K562 (cell line): ENCODE measurements at regions not wholly inside any gene's neighbourhood (a gene's known extent, or its start where the extent isn't known, plus 50 kb on each side); places are given as distances from the start of the nearest gene placed in this dataset.
"Not testable (repeated sequence)": the region's sequence is repeated elsewhere in the genome, so short reads cannot be mapped to it uniquely, and the experiment has no call there.

Experiments used
- ATAC-seq: fragments of 200-7000 bp; cut with Tn5 transposase; 3 replicates; pipeline ENCODE4 v1.9.1; 2020; ENCODE audit warnings: moderate library complexity
- BruUV-seq: library from RNA; stranded (reverse); fragments of 400-500 nt; replicated peaks from 2 replicates; lab custom pipeline; 2021; lab: Mats Ljungman, UMichigan
- CTCF ChIA-PET: fragments of 300-600 bp; formaldehyde crosslinking; extraction: SDS; loops from one replicate; lab custom pipeline; 2021; ENCODE audit warnings: low intra/inter-chr PET ratio; lab: Yijun Ruan, JAX
- POLR2A ChIA-PET: fragments of 300-600, 350-650 bp; sonication (Branson Sonifier 250); formaldehyde crosslinking; extraction: SDS; loops from one replicate; lab custom pipeline; 2021; ENCODE audit warnings: antibody characterized with exemption, inconsistent platforms; lab: Yijun Ruan, JAX
- DNase-seq, 4 experiments: peaks; one replicate each; pipeline versions ENCODE4 v3.0.0 to v3.0.0-alpha.2; 2011 to 2018; ENCODE audit warnings: low spot score in 3 of 4, mixed read lengths in 3 of 4; ENCODE audit errors: extremely low read depth in 1 of 4
- FAIRE-seq: peaks from 2 replicates; lab custom pipeline; 2011; peaks lifted over from hg19 to GRCh38; lab: Jason Lieb, UNC
- H2AFZ ChIP-seq: 2 replicates; pipeline ENCODE4 v1.6.0; 2011; ENCODE audit warnings: low read depth, low read length, control low read depth, inconsistent platforms
- H3K27ac ChIP-seq: fragments of 200-600 bp; 3 replicates; pipeline ENCODE4 v1.8.0; 2011; ENCODE audit warnings: low read depth, mild to moderate bottlenecking, control low read depth, inconsistent platforms, low read length, moderate library complexity, mixed read lengths; ENCODE audit errors: extremely low read depth
- H3K27me3 ChIP-seq, 2 experiments: fragments of 300-600 bp in 1 of 2; 2 replicates in 1 of 2; 3 replicates in 1 of 2; pipeline versions ENCODE4 v1.6.0 to v1.8.0; 2011; ENCODE audit warnings: inconsistent platforms in 2 of 2, low read length in 2 of 2, mild to moderate bottlenecking in 1 of 2, mixed read lengths in 1 of 2, moderate library complexity in 1 of 2; ENCODE audit not compliant: control insufficient read depth in 2 of 2, insufficient read depth in 2 of 2
- H3K36me3 ChIP-seq: fragments of 300-600 bp; 3 replicates; pipeline ENCODE4 v1.8.0; 2011; ENCODE audit warnings: mild to moderate bottlenecking, low read length, inconsistent platforms; ENCODE audit not compliant: control insufficient read depth, insufficient read depth
- H3K4me1 ChIP-seq, 2 experiments: fragments of 200-600 bp in 1 of 2; replicated peaks in 1 of 2; 2 replicates in 1 of 2; 3 replicates in 1 of 2; pipeline versions ENCODE4 v1.5.1 to v1.8.0; 2011; ENCODE audit warnings: inconsistent platforms in 2 of 2, low read length in 2 of 2, mild to moderate bottlenecking in 1 of 2, mixed read lengths in 1 of 2, moderate library complexity in 1 of 2; ENCODE audit not compliant: control insufficient read depth in 2 of 2, insufficient read depth in 2 of 2
- H3K4me2 ChIP-seq: 2 replicates; pipeline ENCODE4 v1.6.1; 2011; ENCODE audit warnings: low read length, control low read depth, inconsistent platforms, mixed read lengths; ENCODE audit not compliant: insufficient read depth
- H3K4me3 ChIP-seq: fragments of 200-600 bp; sonication (generic), shearing (Covaris generic); 2 replicates; pipeline ENCODE4 v1.5.1; 2016; ENCODE audit warnings: control low read depth, inconsistent platforms
- H3K79me2 ChIP-seq: fragments of 200-600 bp; 3 replicates; pipeline ENCODE4 v1.8.0; 2011; ENCODE audit warnings: low read length, inconsistent platforms; ENCODE audit not compliant: control insufficient read depth, insufficient read depth
- H3K9ac ChIP-seq, 2 experiments: 2 replicates each; pipeline versions ENCODE4 v1.6.0 to v1.6.1; 2011; ENCODE audit warnings: low read depth in 2 of 2, low read length in 2 of 2, control low read depth in 1 of 2, inconsistent platforms in 1 of 2, mild to moderate bottlenecking in 1 of 2, mixed read lengths in 1 of 2; ENCODE audit not compliant: insufficient read depth in 1 of 2
- H3K9me1 ChIP-seq: one replicate; pipeline ENCODE4 v1.6.0; 2011; ENCODE audit warnings: inconsistent platforms, mild to moderate bottlenecking, low read length, moderate library complexity; ENCODE audit not compliant: control insufficient read depth, insufficient read depth
- H3K9me3 ChIP-seq: replicated peaks from 2 replicates; pipeline ENCODE4 v1.5.1; 2011; ENCODE audit warnings: low read depth, low read length, inconsistent platforms; ENCODE audit not compliant: control insufficient read depth, insufficient read depth
- H4K20me1 ChIP-seq: replicated peaks from 2 replicates; pipeline ENCODE4 v1.6.1; 2011; ENCODE audit warnings: low read length, inconsistent platforms, mixed read lengths; ENCODE audit not compliant: control insufficient read depth, insufficient read depth
- EP400 ChIP-seq: fragments of 450-650 bp; IDR thresholded peaks from 2 replicates; pipeline ENCODE4 v1.6.1; 2017; ENCODE audit warnings: antibody characterized with exemption, mild to moderate bottlenecking, moderate library complexity
- KDM5B ChIP-seq: fragments of 200-600 bp; sonication (generic); IDR thresholded peaks from 2 replicates; pipeline ENCODE4 v1.6.1; 2012; ENCODE audit warnings: low read depth, mild to moderate bottlenecking, moderate library complexity, low read length, control low read depth, inconsistent platforms; ENCODE audit not compliant: insufficient replicate concordance
- MCM2 ChIP-seq: fragments of 450-650 bp; IDR thresholded peaks from 2 replicates; pipeline ENCODE4 v1.6.1; 2017; ENCODE audit warnings: low read depth, mild to moderate bottlenecking
- NR2F6 ChIP-seq: fragments of 450-650 bp; formaldehyde crosslinking; IDR thresholded peaks from 2 replicates; pipeline ENCODE4 v1.4.0; 2020; ENCODE audit warnings: mild to moderate bottlenecking
- PML ChIP-seq: IDR thresholded peaks from 2 replicates; pipeline ENCODE4 v1.6.1; 2012; ENCODE audit warnings: low read length, inconsistent platforms
- STAG1 ChIP-seq: sonication (generic); formaldehyde crosslinking; IDR thresholded peaks from 2 replicates; pipeline ENCODE4 v1.5.0; 2020; ENCODE audit warnings: missing genetic modification reagents, borderline replicate concordance
- ZNF217 ChIP-seq: sonication (generic); formaldehyde crosslinking; IDR thresholded peaks from 2 replicates; pipeline ENCODE4 v1.8.0; 2022; ENCODE audit warnings: mild to moderate bottlenecking, missing genetic modification reagents
- ZNF436 ChIP-seq: fragments of 250-450, 450-650 bp; sonication (Bioruptor Pico); formaldehyde crosslinking; IDR thresholded peaks from 2 replicates; pipeline ENCODE4 v1.7.0; 2020; ENCODE audit warnings: mild to moderate bottlenecking
- ZNF644 ChIP-seq: fragments of 200-800 bp; sonication (Bioruptor generic); IDR thresholded peaks from 2 replicates; pipeline ENCODE4 v1.6.1; 2016; ENCODE audit warnings: low read depth, missing genetic modification characterization, missing compliant biosample characterization
- ZNF717 ChIP-seq: fragments of 250-450 bp; sonication (Bioruptor Pico); IDR thresholded peaks from 2 replicates; pipeline ENCODE4 v1.5.0; 2021
- WGBS: fragments of 100-300 bp; shearing (Covaris generic); methylation state at CpG from one replicate; pipeline ENCODE4 v1.1.6; 2016; ENCODE audit warnings: low coverage, mixed read lengths; ENCODE audit not compliant: insufficient coverage; ENCODE audit errors: missing lambda C conversion rate; 5-methylcytosine and 5-hydroxymethylcytosine counted together
- in situ Hi-C: fragments of 300-500 bp; cut with MboI; formaldehyde crosslinking; loops from 4 replicates; pipeline ENCODE4 v1.15.0; 2018; ENCODE audit warnings: inconsistent platforms, mixed read lengths
- intact Hi-C: fragments of 100-400 bp; cut with micrococcal nuclease; formaldehyde crosslinking; loops from 2 replicates; pipeline ENCODE4 v1.14.2; 2022
- TF ChIP-seq, protein P1 (sequence below), 2 experiments: IDR thresholded peaks in 1 of 2; conservative IDR thresholded peaks in 1 of 2; 2 replicates each; pipeline ENCODE4 v1.6.1; 2016; ENCODE audit warnings: low read depth in 2 of 2, mild to moderate bottlenecking in 1 of 2, missing compliant biosample characterization in 1 of 2, missing genetic modification characterization in 1 of 2, moderate library complexity in 1 of 2

DNA sequence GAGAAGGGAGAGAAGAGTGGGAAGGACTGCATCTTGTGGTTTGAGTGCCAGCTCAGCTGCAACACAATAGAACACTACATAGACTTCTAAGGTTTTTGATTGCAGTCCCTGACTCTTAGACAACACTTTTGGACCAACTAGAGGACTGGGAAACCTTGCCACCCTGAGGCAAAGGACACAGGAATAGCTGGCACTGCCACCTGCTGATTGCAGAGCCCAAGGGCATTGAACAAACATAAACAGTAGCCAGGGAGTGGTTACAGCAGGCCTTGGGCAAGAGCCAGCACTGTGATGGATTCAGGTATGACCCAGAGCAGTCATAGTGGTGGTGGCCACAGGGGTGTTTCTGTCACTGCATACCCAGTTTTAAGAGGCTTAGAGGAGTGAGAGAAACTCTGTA, 72.5 kb upstream of the CXorf51A start (continued):
- TF ChIP-seq MCM2 (no peak), KDM5B (no peak), PML (no peak)

DNA sequence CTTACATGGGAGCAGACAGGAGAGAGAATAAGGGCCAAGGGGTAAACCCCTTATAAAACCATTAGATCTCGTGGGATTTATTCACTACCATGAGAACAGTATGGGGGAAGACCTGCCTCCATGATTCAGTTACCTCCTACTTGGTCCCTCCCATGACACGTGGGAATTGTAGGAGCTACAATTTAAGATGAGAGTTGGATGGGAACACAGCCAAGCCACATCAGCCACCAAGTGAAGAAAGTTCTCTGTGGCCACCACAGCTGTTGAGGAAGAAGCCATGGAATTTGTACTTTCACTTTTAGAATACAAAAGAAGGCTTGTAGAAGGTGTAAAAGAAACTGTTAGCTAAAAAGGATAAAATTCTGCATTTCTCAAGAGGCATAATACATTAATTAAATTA, 67.0 kb upstream of the CXorf51A start:
- H2AFZ ChIP-seq = no peak overlapping the region
- H4K20me1 ChIP-seq = no peaks in the 10 kb centered on the region
- in situ Hi-C loops = no loop called here
- no peaks in the 10 kb centered on the region for H3K27me3 ChIP-seq
- no peaks in the 10 kb centered on the region for H3K9me3 ChIP-seq
- ATAC-seq (no peak), FAIRE-seq (no peak), DNase-seq (no peak)
- H3K4me3 ChIP-seq = no peak overlapping the region
- TF ChIP-seq EP400 (no peak), ZNF217 (CRISPR knock-in tag) (no peak), ZNF644 (tag) (no peak), ZNF436 (no peak), STAG1 (CRISPR knock-in tag) (no peak), NR2F6 (CRISPR knock-in tag) (no peak), ZNF717 (CRISPR knock-in tag) (no peak)
- TF ChIP-seq, protein P1, sequence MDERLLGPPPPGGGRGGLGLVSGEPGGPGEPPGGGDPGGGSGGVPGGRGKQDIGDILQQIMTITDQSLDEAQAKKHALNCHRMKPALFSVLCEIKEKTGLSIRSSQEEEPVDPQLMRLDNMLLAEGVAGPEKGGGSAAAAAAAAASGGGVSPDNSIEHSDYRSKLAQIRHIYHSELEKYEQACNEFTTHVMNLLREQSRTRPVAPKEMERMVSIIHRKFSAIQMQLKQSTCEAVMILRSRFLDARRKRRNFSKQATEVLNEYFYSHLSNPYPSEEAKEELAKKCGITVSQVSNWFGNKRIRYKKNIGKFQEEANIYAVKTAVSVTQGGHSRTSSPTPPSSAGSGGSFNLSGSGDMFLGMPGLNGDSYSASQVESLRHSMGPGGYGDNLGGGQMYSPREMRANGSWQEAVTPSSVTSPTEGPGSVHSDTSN (CRISPR knock-in tag; IDR thresholded peaks at IDR 0.05; ENCODE audit: low read depth) = no peak
- TF ChIP-seq, protein P1 (tag; conservative IDR thresholded peaks at IDR 0.05; ENCODE audit: low read depth) = no peak
- CTCF ChIA-PET = no interaction called here
- no peaks in the 10 kb centered on the region for H3K9me1 ChIP-seq
- POLR2A ChIA-PET = no interaction called here
- no peaks in the 10 kb centered on the region for H3K36me3 ChIP-seq
- no peaks in the 10 kb centered on the region for H3K4me1 ChIP-seq
- H3K27ac ChIP-seq = no peak overlapping the region
- BruUV-seq = no TSS peak
- H3K79me2 ChIP-seq = no peaks in the 10 kb centered on the region
- H3K9ac ChIP-seq = no peak overlapping the region
- no peak overlapping the region for H3K4me2 ChIP-seq
- intact Hi-C loops = no loop called here
- 0% methylated on average over 2 of the region's 2 CpGs for WGBS

GRCh38 chrX:146866846-146867245, 52.3 kb upstream of the CXorf51A start:
- intact Hi-C loops, FAIRE-seq, H3K79me2 ChIP-seq, H3K9me1 ChIP-seq, H3K27ac ChIP-seq, H3K27me3 ChIP-seq, H3K9ac ChIP-seq, H3K4me1 ChIP-seq, DNase-seq, ATAC-seq, in situ Hi-C loops, H3K9me3 ChIP-seq, H3K4me2 ChIP-seq, H4K20me1 ChIP-seq, H3K36me3 ChIP-seq, H3K4me3 ChIP-seq, H2AFZ ChIP-seq, POLR2A ChIA-PET, BruUV-seq, CTCF ChIA-PET: not testable (repeated sequence)
- WGBS = 0% methylated on average over 5 of the region's 27 CpGs
